Neural cell (in vitro differentiated cells): ENCODE measurements at regions not wholly inside any gene's neighbourhood (a gene's known extent, or its start where the extent isn't known, plus 50 kb on each side); places are given as distances from the start of the nearest gene placed in this dataset.

ENCODE experiments used
- H2AFZ ChIP-seq: fragments of 200-600, 300-800 bp; sonication (generic), shearing (Covaris generic); 2 replicates; pipeline ENCODE4 v1.6.0; 2014; ENCODE audit warnings: low read depth, mild to moderate bottlenecking, antibody characterized with exemption, low read length, moderate library complexity
- H3F3A ChIP-seq: fragments of 200-600 bp; shearing (Covaris generic); 2 replicates; pipeline ENCODE4 v1.6.1; 2016; ENCODE audit warnings: mild to moderate bottlenecking, moderate library complexity, mixed read lengths, antibody characterized with exemption, low read length; ENCODE audit not compliant: insufficient read depth, poor library complexity, severe bottlenecking
- H3K27ac ChIP-seq: fragments of 200-600, 300-800 bp; sonication (generic), shearing (Covaris generic); 2 replicates; pipeline ENCODE4 v1.5.1; 2014; ENCODE audit warnings: mild to moderate bottlenecking, low read length, moderate library complexity
- H3K27me3 ChIP-seq: fragments of 300-800, 200-600 bp; sonication (generic), shearing (Covaris generic); 2 replicates; pipeline ENCODE4 v1.6.0; 2014; ENCODE audit warnings: mild to moderate bottlenecking, low read depth, low read length, moderate library complexity; ENCODE audit not compliant: insufficient read depth
- H3K36me3 ChIP-seq: fragments of 300-800, 200-600 bp; sonication (generic), shearing (Covaris generic); 2 replicates; pipeline ENCODE4 v1.5.1; 2014; ENCODE audit warnings: mild to moderate bottlenecking, antibody characterized with exemption, low read length, moderate library complexity; ENCODE audit not compliant: insufficient read depth
- H3K4me2 ChIP-seq: fragments of 300-800, 200-600 bp; sonication (generic), shearing (Covaris generic); 2 replicates; pipeline ENCODE4 v1.6.0; 2014; ENCODE audit warnings: mild to moderate bottlenecking, low read length
- H3K4me3 ChIP-seq: fragments of 300-800, 200-600 bp; sonication (generic), shearing (Covaris generic); 2 replicates; pipeline ENCODE4 v1.5.1; 2014; ENCODE audit warnings: mild to moderate bottlenecking, low read length, moderate library complexity
- H3K79me2 ChIP-seq: fragments of 200-600 bp; shearing (Covaris generic); replicated peaks from 2 replicates; pipeline ENCODE4 v1.6.0; 2014; ENCODE audit warnings: mild to moderate bottlenecking, low read length, moderate library complexity; ENCODE audit not compliant: insufficient read depth
- H3K9ac ChIP-seq: fragments of 300-800, 200-600 bp; sonication (generic), shearing (Covaris generic); 2 replicates; pipeline ENCODE4 v1.6.1; 2016; ENCODE audit warnings: mild to moderate bottlenecking, low read length, mixed read lengths
- H3K9me2 ChIP-seq: fragments of 200-600 bp; shearing (Covaris generic); 2 replicates; pipeline ENCODE4 v1.6.1; 2016; ENCODE audit warnings: mild to moderate bottlenecking, low read length, mixed read lengths; ENCODE audit not compliant: insufficient read depth
- H3K9me3 ChIP-seq: fragments of 200-600, 300-800 bp; sonication (generic), shearing (Covaris generic); 2 replicates; pipeline ENCODE4 v1.6.1; 2016; ENCODE audit warnings: mild to moderate bottlenecking, mixed run types, low read length, moderate library complexity, mixed read lengths
- H4K20me1 ChIP-seq: fragments of 200-600 bp; shearing (Covaris generic); 2 replicates; pipeline ENCODE4 v1.6.1; 2016; ENCODE audit warnings: mild to moderate bottlenecking, mixed run types; ENCODE audit not compliant: insufficient read depth
- EP300 ChIP-seq: fragments of 450-650 bp; conservative IDR thresholded peaks from 2 replicates; pipeline ENCODE4 v1.6.1; 2014; ENCODE audit warnings: antibody characterized with exemption, mild to moderate bottlenecking, moderate library complexity; ENCODE audit not compliant: poor library complexity, severe bottlenecking
- EZH2 ChIP-seq: fragments of 200-600, 300-800 bp; shearing (Covaris generic), sonication (generic); IDR thresholded peaks from 2 replicates; pipeline ENCODE4 v1.6.1; 2014; ENCODE audit warnings: antibody characterized with exemption, low read length, borderline replicate concordance, mild to moderate bottlenecking; ENCODE audit not compliant: insufficient read depth, poor library complexity, severe bottlenecking
- MXI1 ChIP-seq: fragments of 450-650 bp; conservative IDR thresholded peaks from 2 replicates; pipeline ENCODE4 v1.6.1; 2014; ENCODE audit warnings: antibody characterized with exemption, mild to moderate bottlenecking; ENCODE audit not compliant: poor library complexity, severe bottlenecking
- POLR2AphosphoS5 ChIP-seq: IDR thresholded peaks from 2 replicates; pipeline ENCODE4 v1.6.1; 2012
- RAD21 ChIP-seq: fragments of 450-650 bp; conservative IDR thresholded peaks from 2 replicates; pipeline ENCODE4 v1.6.1; 2014; ENCODE audit warnings: antibody characterized with exemption, mild to moderate bottlenecking, moderate library complexity
- SMC3 ChIP-seq: fragments of 450-650 bp; conservative IDR thresholded peaks from 2 replicates; pipeline ENCODE4 v1.6.1; 2014; ENCODE audit warnings: antibody characterized with exemption, mild to moderate bottlenecking, moderate library complexity; ENCODE audit not compliant: poor library complexity
- TAF1 ChIP-seq: IDR thresholded peaks from 2 replicates; pipeline ENCODE4 v1.6.1; 2012; ENCODE audit warnings: low read depth
- TF ChIP-seq, protein P1 (sequence below): IDR thresholded peaks from 2 replicates; pipeline ENCODE4 v1.6.1; 2012; ENCODE audit warnings: borderline replicate concordance
- TF ChIP-seq, protein P2 (sequence below): fragments of 450-650 bp; IDR thresholded peaks from 2 replicates; pipeline ENCODE4 v1.5.1; 2014; ENCODE audit warnings: antibody characterized with exemption, mild to moderate bottlenecking, moderate library complexity; ENCODE audit not compliant: poor library complexity, severe bottlenecking

DNA sequence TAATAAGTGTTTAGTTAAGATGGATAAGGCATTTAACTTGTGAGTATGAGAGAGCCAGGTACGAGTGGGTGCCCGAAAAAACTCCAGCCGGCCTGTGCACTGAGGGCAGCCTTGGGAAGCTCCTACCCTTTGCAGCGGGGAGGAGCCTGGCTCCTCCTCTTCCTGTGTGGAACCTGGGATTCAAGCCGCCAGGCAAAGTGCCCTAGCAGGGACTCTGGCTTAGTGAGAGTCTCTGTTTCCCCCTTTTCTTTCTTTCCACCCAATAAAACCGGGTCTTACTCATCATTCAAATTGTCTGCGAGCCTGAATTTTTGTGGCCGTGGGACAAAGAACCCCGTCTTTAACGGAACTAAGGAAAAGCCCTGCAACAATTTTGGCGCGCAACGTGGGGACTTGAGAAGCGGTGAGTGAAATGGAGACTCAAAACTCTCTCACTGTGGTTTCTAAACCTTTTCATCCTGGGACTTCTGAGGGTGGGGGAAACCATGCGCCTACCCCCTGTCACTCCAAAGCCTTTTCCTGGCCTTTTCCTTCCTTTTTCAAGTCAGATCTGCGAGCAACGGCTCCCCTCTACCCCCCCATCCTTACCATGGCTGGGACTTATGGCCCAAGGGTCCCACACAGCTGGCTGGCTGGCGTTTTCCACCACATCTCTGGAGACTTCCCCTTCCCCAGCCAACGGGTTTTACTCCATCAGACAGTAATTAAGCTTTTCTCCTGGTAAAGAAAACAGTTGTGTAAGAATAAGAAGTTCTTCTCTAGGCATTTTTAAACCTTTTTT, 535.7 kb upstream of the ACO1 start:
- Histone ChIP-seq H3K9me3 (no peaks in the 10 kb centered on the region), H4K20me1 (no peaks in the 10 kb centered on the region), H3K36me3 (no peaks in the 10 kb centered on the region), H3K27ac (no peak overlapping the region), H3K4me3 (no peak overlapping the region), H3K9me2 (no peaks in the 10 kb centered on the region), H3K27me3 (no peaks in the 10 kb centered on the region), H3F3A (no peaks in the 10 kb centered on the region), H2AFZ (no peak overlapping the region), H3K79me2 (no peaks in the 10 kb centered on the region), H3K9ac (no peak overlapping the region), H3K4me2 (no peak overlapping the region)
- TF ChIP-seq EP300 (no peak), RAD21 (no peak), TAF1 (no peak), EZH2 (no peak), MXI1 (no peak)
- TF ChIP-seq, protein P1, sequence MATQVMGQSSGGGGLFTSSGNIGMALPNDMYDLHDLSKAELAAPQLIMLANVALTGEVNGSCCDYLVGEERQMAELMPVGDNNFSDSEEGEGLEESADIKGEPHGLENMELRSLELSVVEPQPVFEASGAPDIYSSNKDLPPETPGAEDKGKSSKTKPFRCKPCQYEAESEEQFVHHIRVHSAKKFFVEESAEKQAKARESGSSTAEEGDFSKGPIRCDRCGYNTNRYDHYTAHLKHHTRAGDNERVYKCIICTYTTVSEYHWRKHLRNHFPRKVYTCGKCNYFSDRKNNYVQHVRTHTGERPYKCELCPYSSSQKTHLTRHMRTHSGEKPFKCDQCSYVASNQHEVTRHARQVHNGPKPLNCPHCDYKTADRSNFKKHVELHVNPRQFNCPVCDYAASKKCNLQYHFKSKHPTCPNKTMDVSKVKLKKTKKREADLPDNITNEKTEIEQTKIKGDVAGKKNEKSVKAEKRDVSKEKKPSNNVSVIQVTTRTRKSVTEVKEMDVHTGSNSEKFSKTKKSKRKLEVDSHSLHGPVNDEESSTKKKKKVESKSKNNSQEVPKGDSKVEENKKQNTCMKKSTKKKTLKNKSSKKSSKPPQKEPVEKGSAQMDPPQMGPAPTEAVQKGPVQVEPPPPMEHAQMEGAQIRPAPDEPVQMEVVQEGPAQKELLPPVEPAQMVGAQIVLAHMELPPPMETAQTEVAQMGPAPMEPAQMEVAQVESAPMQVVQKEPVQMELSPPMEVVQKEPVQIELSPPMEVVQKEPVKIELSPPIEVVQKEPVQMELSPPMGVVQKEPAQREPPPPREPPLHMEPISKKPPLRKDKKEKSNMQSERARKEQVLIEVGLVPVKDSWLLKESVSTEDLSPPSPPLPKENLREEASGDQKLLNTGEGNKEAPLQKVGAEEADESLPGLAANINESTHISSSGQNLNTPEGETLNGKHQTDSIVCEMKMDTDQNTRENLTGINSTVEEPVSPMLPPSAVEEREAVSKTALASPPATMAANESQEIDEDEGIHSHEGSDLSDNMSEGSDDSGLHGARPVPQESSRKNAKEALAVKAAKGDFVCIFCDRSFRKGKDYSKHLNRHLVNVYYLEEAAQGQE, result no peak
- TF ChIP-seq, protein P2, sequence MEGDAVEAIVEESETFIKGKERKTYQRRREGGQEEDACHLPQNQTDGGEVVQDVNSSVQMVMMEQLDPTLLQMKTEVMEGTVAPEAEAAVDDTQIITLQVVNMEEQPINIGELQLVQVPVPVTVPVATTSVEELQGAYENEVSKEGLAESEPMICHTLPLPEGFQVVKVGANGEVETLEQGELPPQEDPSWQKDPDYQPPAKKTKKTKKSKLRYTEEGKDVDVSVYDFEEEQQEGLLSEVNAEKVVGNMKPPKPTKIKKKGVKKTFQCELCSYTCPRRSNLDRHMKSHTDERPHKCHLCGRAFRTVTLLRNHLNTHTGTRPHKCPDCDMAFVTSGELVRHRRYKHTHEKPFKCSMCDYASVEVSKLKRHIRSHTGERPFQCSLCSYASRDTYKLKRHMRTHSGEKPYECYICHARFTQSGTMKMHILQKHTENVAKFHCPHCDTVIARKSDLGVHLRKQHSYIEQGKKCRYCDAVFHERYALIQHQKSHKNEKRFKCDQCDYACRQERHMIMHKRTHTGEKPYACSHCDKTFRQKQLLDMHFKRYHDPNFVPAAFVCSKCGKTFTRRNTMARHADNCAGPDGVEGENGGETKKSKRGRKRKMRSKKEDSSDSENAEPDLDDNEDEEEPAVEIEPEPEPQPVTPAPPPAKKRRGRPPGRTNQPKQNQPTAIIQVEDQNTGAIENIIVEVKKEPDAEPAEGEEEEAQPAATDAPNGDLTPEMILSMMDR, result no peak

DNA sequence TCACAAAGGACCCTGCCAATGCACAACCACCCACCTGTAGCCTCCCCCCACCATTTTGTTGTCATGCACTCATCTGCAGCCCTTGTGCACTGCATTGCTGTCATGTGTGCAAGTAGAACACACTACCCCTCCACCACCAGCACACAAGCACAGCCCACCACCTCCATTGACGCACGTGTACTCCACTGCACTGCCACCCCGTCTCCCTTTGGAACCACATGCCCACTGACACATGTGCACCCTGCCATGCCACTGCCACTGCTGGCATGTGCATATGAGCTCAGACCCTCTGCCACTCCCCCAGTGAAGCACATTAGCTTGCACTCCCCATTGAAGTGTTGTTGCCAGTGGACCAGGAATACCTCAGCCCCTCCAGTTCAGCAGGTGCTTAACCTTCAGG, 530.3 kb upstream of the ACO1 start:
- Histone ChIP-seq H3K36me3 (no peaks in the 10 kb centered on the region), H3F3A (no peaks in the 10 kb centered on the region), H3K27ac (no peak overlapping the region), H3K9me3 (no peaks in the 10 kb centered on the region), H3K9ac (no peak overlapping the region), H3K79me2 (no peaks in the 10 kb centered on the region), H2AFZ (no peak overlapping the region), H3K4me2 (no peak overlapping the region), H4K20me1 (no peaks in the 10 kb centered on the region), H3K4me3 (no peak overlapping the region), H3K27me3 (no peaks in the 10 kb centered on the region), H3K9me2 (no peaks in the 10 kb centered on the region)
- TF ChIP-seq EP300, result no peak
- TF ChIP-seq, protein P2, result no peak
- no peak for TF ChIP-seq EZH2
- no peak for TF ChIP-seq SMC3
- no peak for TF ChIP-seq RAD21
- TF ChIP-seq, protein P1, result no peak
- no peak for TF ChIP-seq TAF1
- TF ChIP-seq POLR2AphosphoS5, result no peak
- no peak for TF ChIP-seq MXI1
